Ovary (tissue), 3 donors: ENCODE measurements at regions not wholly inside any gene's neighbourhood (a gene's known extent, or its start where the extent isn't known, plus 50 kb on each side); places are given as distances from the start of the nearest gene placed in this dataset.

Source experiments
- CTCF ChIP-seq, 3 donors: fragments of 450-650 bp in 2 of 3; fragments of 200-600 bp in 1 of 3; IDR thresholded peaks; one replicate each; pipeline versions ENCODE4 v1.5.1 to v1.8.0; 2016 to 2022; ENCODE audit warnings: antibody characterized with exemption in 3 of 3, mild to moderate bottlenecking in 1 of 3
- EP300 ChIP-seq: sonication (generic); formaldehyde crosslinking; IDR thresholded peaks from one replicate; pipeline ENCODE4 v1.6.1; 2017; ENCODE audit warnings: antibody characterized with exemption
- POLR2A ChIP-seq: fragments of 450-650 bp; IDR thresholded peaks from one replicate; pipeline ENCODE4 v1.6.1; 2017; ENCODE audit warnings: antibody characterized with exemption, mild to moderate bottlenecking, moderate library complexity
- donor health status: DM: no; HTN: no; CAD: no.

GRCh38 chrX:8274170-8274569, 103.1 kb upstream of the VCX2 start:
- TF ChIP-seq POLR2A = no peak
- no peak for TF ChIP-seq CTCF (IDR thresholded peaks at IDR 0.05)
- no peak for TF ChIP-seq EP300
